CD4-positive, alpha-beta memory T cell (primary cell): ENCODE measurements at regions not wholly inside any gene's neighbourhood (a gene's known extent, or its start where the extent isn't known, plus 50 kb on each side); places are given as distances from the start of the nearest gene placed in this dataset.

Source experiments
- CTCF ChIA-PET: fragments of 350-600 bp; sonication (Branson Sonifier 250); formaldehyde crosslinking; loops from one replicate; lab custom pipeline; 2021; ENCODE audit warnings: inconsistent platforms; ENCODE audit not compliant: partially characterized antibody; lab: Charles Lee
- POLR2A ChIA-PET: fragments of 350-600 bp; sonication (Branson Sonifier 250); formaldehyde crosslinking; loops from one replicate; lab custom pipeline; 2021; ENCODE audit not compliant: partially characterized antibody; lab: Charles Lee
- DNase-seq, 5 donors: peaks; one replicate each; pipeline versions ENCODE4 v3.0.0 to v3.0.0-alpha.2; 2020 to 2022; ENCODE audit warnings: mixed read lengths in 1 of 5
- H3K27ac ChIP-seq: one replicate; pipeline ENCODE4 v1.7.0; 2013; ENCODE audit warnings: low read depth, low read length
- H3K27me3 ChIP-seq: 2 replicates; pipeline ENCODE4 v1.7.0; 2013; ENCODE audit warnings: mild to moderate bottlenecking, low read length, moderate library complexity; ENCODE audit not compliant: insufficient read depth
- H3K36me3 ChIP-seq: 2 replicates; pipeline ENCODE4 v1.7.0; 2013; ENCODE audit warnings: mild to moderate bottlenecking, low read length, moderate library complexity; ENCODE audit not compliant: insufficient read depth
- H3K4me1 ChIP-seq: 2 replicates; pipeline ENCODE4 v1.7.0; 2013; ENCODE audit warnings: mild to moderate bottlenecking, low read length, moderate library complexity; ENCODE audit not compliant: insufficient read depth
- H3K4me3 ChIP-seq, 2 donors: one replicate each; pipeline ENCODE4 v1.7.0; 2013; ENCODE audit warnings: low read length in 2 of 2, mild to moderate bottlenecking in 1 of 2
- H3K9me3 ChIP-seq, 2 donors: one replicate each; pipeline ENCODE4 v1.7.0; 2013; ENCODE audit warnings: low read length in 2 of 2, control low read depth in 1 of 2; ENCODE audit not compliant: control insufficient read depth in 1 of 2
- H3K27ac Mint-ChIP-seq, 7 donors: one replicate each; pipeline ENCODE4 v1.8.0; 2020 to 2021; ENCODE audit warnings: mixed read lengths in 7 of 7, mild to moderate bottlenecking in 6 of 7, inconsistent platforms in 3 of 7, moderate library complexity in 3 of 7
- H3K27me3 Mint-ChIP-seq, 2 donors: one replicate each; pipeline ENCODE4 v1.8.0; 2020 to 2021; ENCODE audit warnings: mixed read lengths in 2 of 2
- H3K36me3 Mint-ChIP-seq, 2 donors: one replicate each; pipeline ENCODE4 v1.8.0; 2020 to 2021; ENCODE audit warnings: mixed read lengths in 2 of 2, inconsistent platforms in 1 of 2, mild to moderate bottlenecking in 1 of 2
- H3K4me1 Mint-ChIP-seq, 4 donors: one replicate each; pipeline ENCODE4 v1.8.0; 2020 to 2021; ENCODE audit warnings: mixed read lengths in 4 of 4, mild to moderate bottlenecking in 1 of 4
- H3K4me3 Mint-ChIP-seq, 8 donors: one replicate each; pipeline ENCODE4 v1.8.0; 2020 to 2021; ENCODE audit warnings: mixed read lengths in 8 of 8, mild to moderate bottlenecking in 7 of 8, moderate library complexity in 6 of 8, inconsistent platforms in 3 of 8
- H3K9me3 Mint-ChIP-seq, 8 donors: one replicate each; pipeline ENCODE4 v1.8.0; 2020 to 2021; ENCODE audit warnings: mixed read lengths in 8 of 8, mild to moderate bottlenecking in 5 of 8, inconsistent platforms in 3 of 8, moderate library complexity in 1 of 8
- intact Hi-C: fragments of 100-400 bp; cut with micrococcal nuclease; formaldehyde crosslinking; loops from one replicate; pipeline ENCODE4 v1.15.1; 2023

GRCh38 chr4:111755571-111755970, 389.7 kb upstream of the FAM241A start:
- CTCF ChIA-PET, result no interaction called here
- POLR2A ChIA-PET, result no interaction called here
- no peaks in the 10 kb centered on the region for H3K36me3 Mint-ChIP-seq
- no peaks in the 10 kb centered on the region for H3K36me3 ChIP-seq
- no peaks in the 10 kb centered on the region for H3K27me3 ChIP-seq
- H3K27me3 Mint-ChIP-seq, result no peaks in the 10 kb centered on the region
- peaks cover 0 to 8% (median 0%) of the 10 kb centered on the region in 8 donors for H3K9me3 Mint-ChIP-seq
- no peak overlapping the region for H3K4me3 Mint-ChIP-seq
- H3K27ac Mint-ChIP-seq, result no peak overlapping the region
- no peaks in the 10 kb centered on the region for H3K4me1 ChIP-seq
- no peak overlapping the region for H3K4me3 ChIP-seq
- no peak for DNase-seq
- intact Hi-C loops, result no loop called here
- H3K9me3 ChIP-seq, result no peaks in the 10 kb centered on the region
- no peak overlapping the region for H3K27ac ChIP-seq
- H3K4me1 Mint-ChIP-seq, result no peaks in the 10 kb centered on the region

GRCh38 chr4:111761531-111761930, 383.7 kb upstream of the FAM241A start:
- CTCF ChIA-PET, result no interaction called here
- no peak overlapping the region for H3K4me3 ChIP-seq

DNA sequence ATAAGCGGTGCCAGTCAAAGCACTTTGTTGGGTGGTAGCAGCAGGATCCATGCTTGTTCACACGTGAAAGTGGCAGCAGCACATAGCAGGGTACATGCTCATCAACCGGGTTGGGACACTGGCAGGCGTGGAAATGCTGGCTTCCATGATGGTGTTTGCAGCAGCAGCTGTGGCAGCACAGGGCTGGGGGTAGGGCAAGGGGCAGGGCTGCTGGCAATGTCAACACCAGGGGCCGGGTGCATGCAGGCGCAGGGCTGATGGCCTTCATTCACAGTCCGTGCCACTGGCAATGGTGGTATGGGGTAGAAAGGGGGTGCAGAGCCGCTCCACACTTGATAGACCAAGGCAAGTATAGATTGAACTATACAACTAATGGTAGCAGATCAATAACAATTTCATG, 374.7 kb upstream of the FAM241A start:
- Mint-ChIP-seq H3K9me3 (peaks cover 0 to 12% (median 4%) of the 10 kb centered on the region in 8 donors), H3K27ac (no peak overlapping the region), H3K36me3 (no peaks in the 10 kb centered on the region), H3K27me3 (no peaks in the 10 kb centered on the region), H3K4me1 (no peaks in the 10 kb centered on the region), H3K4me3 (no peak overlapping the region)
- Histone ChIP-seq H3K27ac (no peak overlapping the region), H3K4me1 (no peaks in the 10 kb centered on the region), H3K4me3 (no peak overlapping the region), H3K27me3 (no peaks in the 10 kb centered on the region), H3K9me3 (no peaks in the 10 kb centered on the region), H3K36me3 (no peaks in the 10 kb centered on the region)
- DNase-seq, result no peak
- intact Hi-C loops, result no loop called here
- ChIA-PET CTCF (no interaction called here), POLR2A (no interaction called here)

More at GRCh38 chr4:111761531-111761930, 383.7 kb upstream of the FAM241A start:
- no peak for DNase-seq
- peaks cover 0 to 8% (median 1%) of the 10 kb centered on the region in 8 donors for H3K9me3 Mint-ChIP-seq
- H3K27me3 ChIP-seq, result no peaks in the 10 kb centered on the region
- H3K4me1 ChIP-seq, result no peaks in the 10 kb centered on the region
- no peaks in the 10 kb centered on the region for H3K9me3 ChIP-seq
- intact Hi-C loops, result no loop called here
- H3K4me3 Mint-ChIP-seq, result no peak overlapping the region
- H3K27ac ChIP-seq, result no peak overlapping the region
- H3K27me3 Mint-ChIP-seq, result no peaks in the 10 kb centered on the region
- no peaks in the 10 kb centered on the region for H3K36me3 ChIP-seq
- H3K4me1 Mint-ChIP-seq, result no peaks in the 10 kb centered on the region
- no peaks in the 10 kb centered on the region for H3K36me3 Mint-ChIP-seq
- H3K27ac Mint-ChIP-seq, result no peak overlapping the region
- POLR2A ChIA-PET, result no interaction called here

DNA sequence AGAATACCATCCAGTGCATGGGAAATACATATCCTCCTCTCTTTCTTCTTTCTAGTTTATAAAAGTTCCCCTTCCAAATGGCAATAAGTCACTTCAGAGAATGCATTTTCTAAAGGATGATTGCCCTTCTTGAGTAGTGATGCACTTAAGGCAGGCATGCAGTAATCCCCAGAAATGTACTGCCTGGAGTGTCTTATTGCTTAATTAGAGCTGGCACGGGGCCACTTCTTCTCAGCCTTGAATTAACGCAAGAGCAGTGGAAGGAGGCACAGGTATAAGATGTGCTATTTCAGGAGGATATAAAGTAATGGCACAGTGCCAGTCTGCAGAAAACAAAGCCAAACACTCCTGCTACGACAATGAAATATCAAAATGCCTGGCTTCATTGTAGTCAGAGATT, 371.4 kb upstream of the FAM241A start:
- H3K4me3 ChIP-seq, result no peak overlapping the region
- POLR2A ChIA-PET, result no interaction called here
- H3K36me3 ChIP-seq, result no peaks in the 10 kb centered on the region
- H3K27ac ChIP-seq, result no peak overlapping the region
- H3K27me3 ChIP-seq, result no peaks in the 10 kb centered on the region
- no peaks in the 10 kb centered on the region for H3K4me1 Mint-ChIP-seq
- DNase-seq, result no peak
- intact Hi-C loops, result no loop called here
- no peaks in the 10 kb centered on the region for H3K9me3 ChIP-seq
- peaks cover 0 to 15% (median 6%) of the 10 kb centered on the region in 8 donors for H3K9me3 Mint-ChIP-seq
- CTCF ChIA-PET, result no interaction called here
- H3K4me3 Mint-ChIP-seq, result no peak overlapping the region
- no peaks in the 10 kb centered on the region for H3K27me3 Mint-ChIP-seq
- no peaks in the 10 kb centered on the region for H3K4me1 ChIP-seq
- H3K36me3 Mint-ChIP-seq, result no peaks in the 10 kb centered on the region
- no peak overlapping the region for H3K27ac Mint-ChIP-seq

GRCh38 chr4:111775556-111776297, 369.5 kb upstream of the FAM241A start:
- CTCF ChIA-PET, result no interaction called here
- no peak overlapping the region for H3K4me3 Mint-ChIP-seq

DNA sequence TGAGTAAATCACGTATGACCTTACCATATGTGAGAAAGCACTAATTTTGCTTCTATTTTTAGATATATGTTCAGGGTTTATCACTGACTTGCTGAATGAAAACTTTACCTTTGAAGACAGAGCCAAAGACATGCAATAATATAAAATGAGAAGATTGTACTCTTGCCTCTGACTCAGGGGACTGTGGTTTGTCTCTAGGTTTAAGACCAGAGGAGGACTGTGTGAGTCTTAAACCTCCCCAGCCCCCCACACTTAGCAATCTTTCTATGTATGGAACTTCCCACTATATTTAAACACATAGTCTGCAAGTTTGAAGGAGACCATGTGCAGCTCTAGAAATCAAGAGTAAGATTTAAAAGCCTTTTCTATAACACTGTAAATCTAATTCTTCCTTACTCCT, 368.7 kb upstream of the FAM241A start:
- no peaks in the 10 kb centered on the region for H3K4me1 ChIP-seq
- Mint-ChIP-seq H3K4me1 (no peaks in the 10 kb centered on the region), H3K27ac (no peak overlapping the region), H3K36me3 (no peaks in the 10 kb centered on the region), H3K9me3 (peaks cover 0 to 4% (median 0%) of the 10 kb centered on the region in 8 donors), H3K27me3 (no peaks in the 10 kb centered on the region), H3K4me3 (no peak overlapping the region)
- ChIA-PET POLR2A (interaction anchor here (0.6 kb wide), 1 partner anchor 390 kb away, joined by 3 read pairs; no protein-coding TSS in a partner anchor), CTCF (no interaction called here)
- no peaks in the 10 kb centered on the region for H3K27me3 ChIP-seq
- no peak for DNase-seq
- intact Hi-C loops, result no loop called here
- H3K36me3 ChIP-seq, result no peaks in the 10 kb centered on the region
- H3K9me3 ChIP-seq, result no peaks in the 10 kb centered on the region
- no peak overlapping the region for H3K4me3 ChIP-seq
- H3K27ac ChIP-seq, result no peak overlapping the region

More at GRCh38 chr4:111775556-111776297, 369.5 kb upstream of the FAM241A start:
- POLR2A ChIA-PET, result no interaction called here
- no peak overlapping the region for H3K4me3 ChIP-seq
- no peaks in the 10 kb centered on the region for H3K4me1 ChIP-seq
- no peaks in the 10 kb centered on the region for H3K36me3 ChIP-seq
- no peaks in the 10 kb centered on the region for H3K9me3 ChIP-seq
- no peaks in the 10 kb centered on the region for H3K27me3 Mint-ChIP-seq
- intact Hi-C loops, result no loop called here
- H3K9me3 Mint-ChIP-seq, result peaks cover 0 to 4% (median 0%) of the 10 kb centered on the region in 8 donors
- no peaks in the 10 kb centered on the region for H3K36me3 Mint-ChIP-seq
- H3K27ac ChIP-seq, result no peak overlapping the region
- DNase-seq, result no peak
- H3K4me1 Mint-ChIP-seq, result no peaks in the 10 kb centered on the region
- no peaks in the 10 kb centered on the region for H3K27me3 ChIP-seq
- no peak overlapping the region for H3K27ac Mint-ChIP-seq

- POLR2A ChIA-PET, result no interaction called here
- no peaks in the 10 kb centered on the region for H3K4me1 Mint-ChIP-seq
- H3K27me3 Mint-ChIP-seq, result no peaks in the 10 kb centered on the region
- Histone ChIP-seq H3K27ac (no peak overlapping the region), H3K9me3 (no peaks in the 10 kb centered on the region), H3K36me3 (no peaks in the 10 kb centered on the region), H3K27me3 (no peaks in the 10 kb centered on the region), H3K4me3 (no peak overlapping the region), H3K4me1 (no peaks in the 10 kb centered on the region)
- no peak overlapping the region for H3K4me3 Mint-ChIP-seq
- no peak for DNase-seq
- CTCF ChIA-PET, result no interaction called here
- no peaks in the 10 kb centered on the region for H3K36me3 Mint-ChIP-seq
- intact Hi-C loops, result no loop called here
- H3K27ac Mint-ChIP-seq, result no peak overlapping the region
- peaks cover 0 to 4% (median 0%) of the 10 kb centered on the region in 8 donors for H3K9me3 Mint-ChIP-seq
Observed at GRCh38 chr4:111778543-111778942, 366.7 kb upstream of the FAM241A start.
